ENCODE measurements at regions not wholly inside any gene's neighbourhood (a gene's known extent, or its start where the extent isn't known, plus 50 kb on each side); places are given as distances from the start of the nearest gene placed in this dataset.

DNA sequence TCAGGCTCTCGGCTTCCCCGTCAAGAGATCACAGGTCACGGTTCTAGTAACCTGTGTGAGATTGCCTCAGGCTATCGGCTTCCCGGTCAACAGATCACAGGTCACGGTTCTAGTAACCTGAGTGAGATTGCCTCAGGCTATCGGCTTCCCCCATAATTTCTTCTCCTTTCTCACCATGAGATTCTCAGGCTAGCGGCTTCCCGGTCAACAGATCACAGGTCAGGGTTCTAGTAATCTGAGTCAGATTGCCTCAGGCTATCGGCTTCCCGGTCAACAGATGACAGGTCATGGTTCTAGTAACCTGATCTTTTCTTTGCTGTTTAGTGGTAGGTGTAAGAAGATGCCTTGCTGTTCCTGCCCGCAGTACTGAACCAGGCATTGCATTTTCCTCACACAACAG lies 418.2 kb upstream of the ZNF717 start:
- no peak overlapping the region for H2AFZ ChIP-seq (ENCODE audit: low read depth)
- TF ChIP-seq, protein P1, sequence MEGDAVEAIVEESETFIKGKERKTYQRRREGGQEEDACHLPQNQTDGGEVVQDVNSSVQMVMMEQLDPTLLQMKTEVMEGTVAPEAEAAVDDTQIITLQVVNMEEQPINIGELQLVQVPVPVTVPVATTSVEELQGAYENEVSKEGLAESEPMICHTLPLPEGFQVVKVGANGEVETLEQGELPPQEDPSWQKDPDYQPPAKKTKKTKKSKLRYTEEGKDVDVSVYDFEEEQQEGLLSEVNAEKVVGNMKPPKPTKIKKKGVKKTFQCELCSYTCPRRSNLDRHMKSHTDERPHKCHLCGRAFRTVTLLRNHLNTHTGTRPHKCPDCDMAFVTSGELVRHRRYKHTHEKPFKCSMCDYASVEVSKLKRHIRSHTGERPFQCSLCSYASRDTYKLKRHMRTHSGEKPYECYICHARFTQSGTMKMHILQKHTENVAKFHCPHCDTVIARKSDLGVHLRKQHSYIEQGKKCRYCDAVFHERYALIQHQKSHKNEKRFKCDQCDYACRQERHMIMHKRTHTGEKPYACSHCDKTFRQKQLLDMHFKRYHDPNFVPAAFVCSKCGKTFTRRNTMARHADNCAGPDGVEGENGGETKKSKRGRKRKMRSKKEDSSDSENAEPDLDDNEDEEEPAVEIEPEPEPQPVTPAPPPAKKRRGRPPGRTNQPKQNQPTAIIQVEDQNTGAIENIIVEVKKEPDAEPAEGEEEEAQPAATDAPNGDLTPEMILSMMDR (conservative IDR thresholded peaks at IDR 0.05; ENCODE audit: low read depth, low read length), result no peak
- H3K4me3 ChIP-seq (IDR thresholded peaks at IDR 0.05; ENCODE audit: insufficient read depth, low read depth, low read length), result no peak overlapping the region
- H3K9ac ChIP-seq, result no peak overlapping the region
- H4K20me1 ChIP-seq (ENCODE audit: insufficient read depth), result no peaks in the 10 kb centered on the region
- H3K4me1 ChIP-seq (ENCODE audit: low read depth, poor library complexity, severe bottlenecking), result no peaks in the 10 kb centered on the region
- H3K27me3 ChIP-seq (ENCODE audit: insufficient read depth, low read depth), result no peaks in the 10 kb centered on the region
- no peak overlapping the region for H3K4me2 ChIP-seq
- H3K36me3 ChIP-seq (ENCODE audit: insufficient read depth), result no peaks in the 10 kb centered on the region
- no peak overlapping the region for H3K27ac ChIP-seq
- no peaks in the 10 kb centered on the region for H3K79me2 ChIP-seq (ENCODE audit: insufficient read depth, low read depth)

DNA sequence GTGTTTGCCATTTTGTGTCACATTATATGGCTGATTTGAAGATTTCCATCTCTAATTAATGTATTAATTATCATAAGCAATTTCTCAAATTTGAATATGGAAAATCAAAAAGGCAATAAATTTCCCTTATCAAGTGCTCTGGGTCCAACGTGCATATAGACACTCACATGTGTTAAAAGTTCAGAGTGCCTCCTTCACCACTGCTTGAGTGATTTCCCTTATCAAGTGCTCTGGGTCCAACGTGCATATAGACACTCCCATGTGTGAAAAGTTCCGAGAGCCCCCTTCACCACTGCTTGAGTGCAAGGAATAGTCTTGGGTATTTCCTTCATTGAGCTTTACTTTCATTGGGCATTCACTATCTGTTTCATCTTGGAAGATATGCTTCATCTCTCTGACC lies 421.0 kb upstream of the ZNF717 start:
- no peaks in the 10 kb centered on the region for H3K36me3 ChIP-seq (ENCODE audit: insufficient read depth)
- TF ChIP-seq, protein P1 (conservative IDR thresholded peaks at IDR 0.05; ENCODE audit: low read depth, low read length), result no peak
- no peaks in the 10 kb centered on the region for H4K20me1 ChIP-seq (ENCODE audit: insufficient read depth)
- no peaks in the 10 kb centered on the region for H3K79me2 ChIP-seq (ENCODE audit: insufficient read depth, low read depth)
- H3K4me2 ChIP-seq, result no peak overlapping the region
- H2AFZ ChIP-seq (ENCODE audit: low read depth), result no peak overlapping the region
- H3K4me1 ChIP-seq (ENCODE audit: low read depth, poor library complexity, severe bottlenecking), result no peaks in the 10 kb centered on the region
- no peaks in the 10 kb centered on the region for H3K27me3 ChIP-seq (ENCODE audit: insufficient read depth, low read depth)
- no peak overlapping the region for H3K27ac ChIP-seq
- no peak overlapping the region for H3K9ac ChIP-seq
- no peak overlapping the region for H3K4me3 ChIP-seq (IDR thresholded peaks at IDR 0.05; ENCODE audit: insufficient read depth, low read depth, low read length)

DNA sequence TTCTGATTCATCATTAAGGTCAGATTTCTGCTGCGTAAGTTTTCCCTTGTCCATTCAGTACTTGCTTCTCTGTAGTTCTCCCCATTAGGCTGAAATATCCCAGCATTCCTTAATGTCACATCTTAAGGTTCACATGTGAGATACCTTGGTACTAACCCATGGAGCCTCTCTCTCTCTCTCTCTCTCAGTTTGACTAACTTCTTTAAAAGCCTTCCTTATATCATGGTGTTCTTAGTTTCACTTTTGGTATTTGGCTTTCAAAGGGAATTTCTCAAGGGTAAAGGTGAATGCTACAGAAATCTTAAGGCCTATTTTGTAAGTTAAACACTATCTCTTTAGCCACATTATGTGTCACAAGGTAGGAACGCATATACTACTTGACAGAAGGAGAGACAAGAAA lies 427.3 kb upstream of the ZNF717 start:
- no peaks in the 10 kb centered on the region for H3K79me2 ChIP-seq (ENCODE audit: insufficient read depth, low read depth)
- H3K36me3 ChIP-seq (ENCODE audit: insufficient read depth), result no peaks in the 10 kb centered on the region
- no peak overlapping the region for H3K4me2 ChIP-seq
- no peak overlapping the region for H3K9ac ChIP-seq
- H4K20me1 ChIP-seq (ENCODE audit: insufficient read depth), result no peaks in the 10 kb centered on the region
- H3K4me1 ChIP-seq (ENCODE audit: low read depth, poor library complexity, severe bottlenecking), result no peaks in the 10 kb centered on the region
- H3K27me3 ChIP-seq (ENCODE audit: insufficient read depth, low read depth), result no peaks in the 10 kb centered on the region
- H3K27ac ChIP-seq, result no peak overlapping the region
- TF ChIP-seq, protein P1 (conservative IDR thresholded peaks at IDR 0.05; ENCODE audit: low read depth, low read length), result no peak
- no peak overlapping the region for H3K4me3 ChIP-seq (IDR thresholded peaks at IDR 0.05; ENCODE audit: insufficient read depth, low read depth, low read length)
- H2AFZ ChIP-seq (ENCODE audit: low read depth), result no peak overlapping the region

DNA sequence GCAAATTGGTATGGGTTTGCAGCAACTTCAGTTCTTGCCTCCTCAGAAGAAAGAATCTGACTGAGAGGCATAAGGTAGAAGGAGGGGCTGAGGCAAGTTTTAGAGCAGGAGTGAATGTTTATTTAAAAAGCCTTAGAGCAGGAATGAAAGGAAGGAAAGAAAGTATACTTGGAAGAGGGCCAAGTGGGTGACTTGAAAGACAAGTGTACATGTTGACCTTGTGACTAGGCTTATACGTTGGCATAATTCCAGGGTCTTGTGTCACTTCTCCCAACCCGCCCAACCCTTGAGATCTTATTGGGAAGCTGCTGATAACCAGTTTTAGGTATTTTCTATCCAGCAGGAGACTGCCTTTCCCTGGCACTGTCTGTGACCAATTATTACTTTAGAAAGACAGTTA lies 436.9 kb upstream of the ZNF717 start:
- no peaks in the 10 kb centered on the region for H3K79me2 ChIP-seq (ENCODE audit: insufficient read depth, low read depth)
- H3K4me2 ChIP-seq, result no peak overlapping the region
- H3K4me1 ChIP-seq (ENCODE audit: low read depth, poor library complexity, severe bottlenecking), result no peaks in the 10 kb centered on the region
- H3K9ac ChIP-seq, result no peak overlapping the region
- H3K36me3 ChIP-seq (ENCODE audit: insufficient read depth), result no peaks in the 10 kb centered on the region
- no peaks in the 10 kb centered on the region for H4K20me1 ChIP-seq (ENCODE audit: insufficient read depth)
- H3K27me3 ChIP-seq (ENCODE audit: insufficient read depth, low read depth), result no peaks in the 10 kb centered on the region
- TF ChIP-seq, protein P1 (conservative IDR thresholded peaks at IDR 0.05; ENCODE audit: low read depth, low read length), result no peak
- no peak overlapping the region for H3K4me3 ChIP-seq (IDR thresholded peaks at IDR 0.05; ENCODE audit: insufficient read depth, low read depth, low read length)
- no peak overlapping the region for H2AFZ ChIP-seq (ENCODE audit: low read depth)
- no peak overlapping the region for H3K27ac ChIP-seq

DNA sequence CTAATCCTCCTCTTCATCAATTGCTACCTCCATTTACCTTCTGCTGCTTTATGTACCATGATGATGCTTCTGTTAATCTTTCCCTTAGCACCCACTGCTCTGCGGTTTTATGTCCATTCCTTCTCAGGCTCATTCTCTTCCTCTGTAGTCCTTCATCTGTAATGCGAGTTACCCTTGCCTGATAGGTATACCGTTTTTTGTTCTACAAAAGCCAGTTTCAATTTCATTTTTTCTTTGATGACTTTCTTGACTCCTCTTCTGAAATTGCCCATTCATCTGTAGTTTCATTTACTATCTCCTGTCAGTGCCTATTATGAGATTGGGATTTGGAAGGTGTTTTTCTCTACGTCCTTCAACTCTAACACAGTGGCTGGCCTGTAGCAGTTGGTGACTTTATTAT lies 445.9 kb upstream of the ZNF717 start:
- no peaks in the 10 kb centered on the region for H4K20me1 ChIP-seq (ENCODE audit: insufficient read depth)
- H3K4me1 ChIP-seq (ENCODE audit: low read depth, poor library complexity, severe bottlenecking), result no peaks in the 10 kb centered on the region
- no peak overlapping the region for H3K9ac ChIP-seq
- no peaks in the 10 kb centered on the region for H3K79me2 ChIP-seq (ENCODE audit: insufficient read depth, low read depth)
- H3K4me2 ChIP-seq, result no peak overlapping the region
- H3K27me3 ChIP-seq (ENCODE audit: insufficient read depth, low read depth), result no peaks in the 10 kb centered on the region
- no peaks in the 10 kb centered on the region for H3K36me3 ChIP-seq (ENCODE audit: insufficient read depth)
- H3K27ac ChIP-seq, result no peak overlapping the region
- no peak overlapping the region for H3K4me3 ChIP-seq (IDR thresholded peaks at IDR 0.05; ENCODE audit: insufficient read depth, low read depth, low read length)
- TF ChIP-seq, protein P1 (conservative IDR thresholded peaks at IDR 0.05; ENCODE audit: low read depth, low read length), result no peak
- no peak overlapping the region for H2AFZ ChIP-seq (ENCODE audit: low read depth)
